HG03442 (cell line): ENCODE measurements at regions not wholly inside any gene's neighbourhood (a gene's known extent, or its start where the extent isn't known, plus 50 kb on each side); places are given as distances from the start of the nearest gene placed in this dataset.

ENCODE experiments used
- ATAC-seq: cut with Tn5 transposase; IDR thresholded peaks from one replicate; pipeline ENCODE4 v1.9.1; 2021; ENCODE audit warnings: mild to moderate bottlenecking, moderate library complexity; ENCODE audit not compliant: unreplicated experiment

- no peak for ATAC-seq
Measured at GRCh38 chr16:86986809-86987487, 330.2 kb downstream of the C16orf95 start.

- ATAC-seq, result no peak
Measured at GRCh38 chr16:86987746-86988670, 329.2 kb downstream of the C16orf95 start.

GRCh38 chr16:86988920-86989696, 328.1 kb downstream of the C16orf95 start:
- no peak for ATAC-seq

GRCh38 chr16:86990451-86990850, 326.7 kb downstream of the C16orf95 start:
- no peak for ATAC-seq

- no peak for ATAC-seq
Measured at GRCh38 chr16:86991679-86992078, 325.5 kb downstream of the C16orf95 start.

- no peak for ATAC-seq
Measured at GRCh38 chr16:86992587-86992986, 324.6 kb downstream of the C16orf95 start.

- no peak for ATAC-seq
Measured at GRCh38 chr16:86993426-86994110, 323.6 kb downstream of the C16orf95 start.

- ATAC-seq, result no peak
Measured at GRCh38 chr16:86994215-86994614, 323.0 kb downstream of the C16orf95 start.

GRCh38 chr16:86994651-86995171, 322.5 kb downstream of the C16orf95 start:
- no peak for ATAC-seq

- no peak for ATAC-seq
Measured at GRCh38 chr16:86995456-86995855, 321.7 kb downstream of the C16orf95 start.

- ATAC-seq, result no peak
Measured at GRCh38 chr16:86996081-86996480, 321.1 kb downstream of the C16orf95 start.

- ATAC-seq, result no peak
Measured at GRCh38 chr16:86997058-86997457, 320.1 kb downstream of the C16orf95 start.

- no peak for ATAC-seq
Measured at GRCh38 chr16:86998196-86999001, 318.8 kb downstream of the C16orf95 start.

- ATAC-seq, result no peak
Measured at GRCh38 chr16:87000001-87000400, 317.2 kb downstream of the C16orf95 start.

GRCh38 chr16:87002717-87003413, 314.3 kb downstream of the C16orf95 start:
- no peak for ATAC-seq

- ATAC-seq, result no peak
Measured at GRCh38 chr16:87003414-87003755, 313.8 kb downstream of the C16orf95 start.

GRCh38 chr16:87006021-87006420, 311.2 kb downstream of the C16orf95 start:
- ATAC-seq, result no peak

GRCh38 chr16:87006789-87007745, 310.1 kb downstream of the C16orf95 start:
- ATAC-seq, result no peak
